ENCODE measurements at regions not wholly inside any gene's neighbourhood (a gene's known extent, or its start where the extent isn't known, plus 50 kb on each side); places are given as distances from the start of the nearest gene placed in this dataset.

DNA sequence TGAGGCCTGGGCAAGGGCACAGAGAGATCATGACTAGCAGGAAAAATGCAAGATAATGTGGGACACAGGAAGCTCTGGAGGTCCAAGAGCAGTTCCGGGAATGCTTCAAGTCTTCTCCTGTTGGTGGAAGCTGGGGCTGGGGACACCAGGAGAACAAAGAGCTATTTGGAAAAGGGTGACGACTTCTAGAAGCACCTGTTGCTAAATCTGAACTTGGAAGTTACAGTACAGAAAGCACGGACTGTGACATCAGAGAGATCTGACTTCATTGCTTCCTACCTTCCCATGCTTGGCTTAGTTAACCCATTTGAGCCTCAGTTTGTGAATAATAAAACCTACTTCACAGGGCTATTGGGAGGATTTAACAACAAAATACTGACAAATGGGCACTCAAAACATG is 52.7 kb upstream of the NEO1 start:
- Histone ChIP-seq H3K36me3 (replicated peaks in 1 of 2; ENCODE audit: control insufficient read depth in 1 of 2, insufficient read depth in 2 of 2, low read length in 2 of 2) (no peaks in the 10 kb centered on the region), H3K79me2 (ENCODE audit: insufficient read depth, low read length) (no peaks in the 10 kb centered on the region), H3K4me2 (replicated peaks; ENCODE audit: extremely low read depth, low read length, poor library complexity, severe bottlenecking) (no peak overlapping the region), H3K27me3 (ENCODE audit: control insufficient read depth in 2 of 2, insufficient read depth in 2 of 2, low read length in 2 of 2) (peaks cover 2 to 4% of the 10 kb centered on the region in 2 donors), H3K9ac (ENCODE audit: insufficient read depth, low read length, poor library complexity, severe bottlenecking) (no peak overlapping the region), H2AFZ (ENCODE audit: insufficient read depth, low read depth, low read length, poor library complexity, severe bottlenecking) (no peak overlapping the region), H3K4me3 (replicated peaks in 1 of 3; ENCODE audit: low read depth in 2 of 3, low read length in 3 of 3) (no peak overlapping the region), H3K4me1 (ENCODE audit: control insufficient read depth in 1 of 2, insufficient read depth in 2 of 2, low read length in 2 of 2) (no peaks in the 10 kb centered on the region), H3K27ac (ENCODE audit: low read depth in 1 of 2, low read length in 2 of 2) (no peak overlapping the region), H4K20me1 (ENCODE audit: insufficient read depth, low read length) (no peaks in the 10 kb centered on the region), H3K9me3 (replicated peaks in 1 of 2; ENCODE audit: control insufficient read depth in 1 of 2, insufficient read depth in 1 of 2, low read length in 2 of 2) (no peaks in the 10 kb centered on the region)
- TF ChIP-seq, protein P1, sequence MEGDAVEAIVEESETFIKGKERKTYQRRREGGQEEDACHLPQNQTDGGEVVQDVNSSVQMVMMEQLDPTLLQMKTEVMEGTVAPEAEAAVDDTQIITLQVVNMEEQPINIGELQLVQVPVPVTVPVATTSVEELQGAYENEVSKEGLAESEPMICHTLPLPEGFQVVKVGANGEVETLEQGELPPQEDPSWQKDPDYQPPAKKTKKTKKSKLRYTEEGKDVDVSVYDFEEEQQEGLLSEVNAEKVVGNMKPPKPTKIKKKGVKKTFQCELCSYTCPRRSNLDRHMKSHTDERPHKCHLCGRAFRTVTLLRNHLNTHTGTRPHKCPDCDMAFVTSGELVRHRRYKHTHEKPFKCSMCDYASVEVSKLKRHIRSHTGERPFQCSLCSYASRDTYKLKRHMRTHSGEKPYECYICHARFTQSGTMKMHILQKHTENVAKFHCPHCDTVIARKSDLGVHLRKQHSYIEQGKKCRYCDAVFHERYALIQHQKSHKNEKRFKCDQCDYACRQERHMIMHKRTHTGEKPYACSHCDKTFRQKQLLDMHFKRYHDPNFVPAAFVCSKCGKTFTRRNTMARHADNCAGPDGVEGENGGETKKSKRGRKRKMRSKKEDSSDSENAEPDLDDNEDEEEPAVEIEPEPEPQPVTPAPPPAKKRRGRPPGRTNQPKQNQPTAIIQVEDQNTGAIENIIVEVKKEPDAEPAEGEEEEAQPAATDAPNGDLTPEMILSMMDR (IDR thresholded peaks at IDR 0.05), result no peak
- H3K27ac Mint-ChIP-seq, result no peak overlapping the region
- intact Hi-C loops (cut with micrococcal nuclease), result no loop called here
- no peaks in the 10 kb centered on the region for H3K4me1 Mint-ChIP-seq
- no peaks in the 10 kb centered on the region for H3K36me3 Mint-ChIP-seq
- WGBS (ENCODE audit: insufficient coverage), result 90% methylated on average over 2 of the region's 3 CpGs
- no peak for DNase-seq
- peaks cover 0 to 2% (median 0%) of the 10 kb centered on the region in 7 donors for H3K9me3 Mint-ChIP-seq
- peaks cover 9 to 18% (median 18%) of the 10 kb centered on the region in 3 donors for H3K27me3 Mint-ChIP-seq (ENCODE audit: low read depth in 3 of 3)
- no peak overlapping the region for H3K4me3 Mint-ChIP-seq

DNA sequence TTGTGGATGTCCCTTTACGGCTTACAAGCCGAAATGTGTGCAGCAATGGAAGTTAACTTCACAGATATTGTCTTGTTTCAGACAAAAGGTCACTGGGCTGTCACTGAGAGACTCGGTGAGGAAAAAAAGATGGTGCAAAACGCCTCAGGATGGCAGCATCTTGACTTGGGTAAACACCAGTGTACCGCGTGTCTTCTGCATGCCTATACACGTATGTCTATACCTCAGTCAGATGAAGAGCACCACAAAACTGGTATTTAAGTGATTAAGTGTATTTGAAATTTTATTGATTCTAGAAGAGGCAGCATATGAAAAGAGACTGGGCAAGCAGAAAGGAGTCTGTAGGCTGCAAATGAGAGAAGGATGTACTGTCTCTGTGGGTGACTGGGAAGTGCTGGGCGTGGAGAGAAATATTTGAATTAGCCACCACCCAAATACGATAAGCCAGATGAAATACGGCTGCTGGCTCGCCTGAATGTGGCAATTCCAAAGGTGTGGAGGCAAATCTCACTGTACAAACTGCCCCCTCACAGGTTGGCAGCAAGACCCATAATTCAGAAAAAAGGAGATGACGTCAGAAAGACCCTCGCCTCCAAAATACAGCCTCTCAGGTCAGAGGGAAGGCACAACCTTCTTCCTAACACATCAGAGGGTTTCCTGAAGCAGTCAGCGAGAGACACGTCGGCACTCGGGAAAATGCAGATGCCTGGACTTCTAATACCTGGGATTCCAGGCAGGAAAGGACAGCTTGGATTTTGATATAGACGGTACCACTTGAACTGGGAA is 53.4 kb upstream of the NEO1 start:
- peaks cover 9 to 18% (median 18%) of the 10 kb centered on the region in 3 donors for H3K27me3 Mint-ChIP-seq (ENCODE audit: low read depth in 3 of 3)
- DNase-seq, result no peak
- no peaks in the 10 kb centered on the region for H3K9me3 ChIP-seq (replicated peaks in 1 of 2; ENCODE audit: control insufficient read depth in 1 of 2, insufficient read depth in 1 of 2, low read length in 2 of 2)
- H3K4me3 Mint-ChIP-seq, result no peak overlapping the region
- no peaks in the 10 kb centered on the region for H3K79me2 ChIP-seq (ENCODE audit: insufficient read depth, low read length)
- no peaks in the 10 kb centered on the region for H3K4me1 ChIP-seq (ENCODE audit: control insufficient read depth in 1 of 2, insufficient read depth in 2 of 2, low read length in 2 of 2)
- H3K9me3 Mint-ChIP-seq, result peaks cover 0 to 2% (median 0%) of the 10 kb centered on the region in 7 donors
- H3K27ac Mint-ChIP-seq, result no peak overlapping the region
- H2AFZ ChIP-seq (ENCODE audit: insufficient read depth, low read depth, low read length, poor library complexity, severe bottlenecking), result no peak overlapping the region
- H3K27ac ChIP-seq (ENCODE audit: low read depth in 1 of 2, low read length in 2 of 2), result no peak overlapping the region
- H3K27me3 ChIP-seq (ENCODE audit: control insufficient read depth in 2 of 2, insufficient read depth in 2 of 2, low read length in 2 of 2), result peaks cover 2 to 4% of the 10 kb centered on the region in 2 donors
- H4K20me1 ChIP-seq (ENCODE audit: insufficient read depth, low read length), result no peaks in the 10 kb centered on the region
- TF ChIP-seq, protein P1 (IDR thresholded peaks at IDR 0.05), result no peak
- 92% methylated on average over 12 of the region's 18 CpGs for WGBS (ENCODE audit: insufficient coverage)
- H3K4me3 ChIP-seq (replicated peaks in 1 of 3; ENCODE audit: low read depth in 2 of 3, low read length in 3 of 3), result no peak overlapping the region
- H3K4me2 ChIP-seq (replicated peaks; ENCODE audit: extremely low read depth, low read length, poor library complexity, severe bottlenecking), result no peak overlapping the region
- no peaks in the 10 kb centered on the region for H3K36me3 Mint-ChIP-seq
- H3K9ac ChIP-seq (ENCODE audit: insufficient read depth, low read length, poor library complexity, severe bottlenecking), result no peak overlapping the region
- H3K36me3 ChIP-seq (replicated peaks in 1 of 2; ENCODE audit: control insufficient read depth in 1 of 2, insufficient read depth in 2 of 2, low read length in 2 of 2), result no peaks in the 10 kb centered on the region
- H3K4me1 Mint-ChIP-seq, result no peaks in the 10 kb centered on the region
- intact Hi-C loops (cut with micrococcal nuclease), result no loop called here
